Skeletal muscle tissue (tissue), 3 donors: ENCODE measurements at regions not wholly inside any gene's neighbourhood (a gene's known extent, or its start where the extent isn't known, plus 50 kb on each side); places are given as distances from the start of the nearest gene placed in this dataset.

Source experiments
- H3K27ac ChIP-seq: one replicate; pipeline ENCODE4 v1.7.0; 2013; ENCODE audit warnings: mild to moderate bottlenecking, low read depth, low read length, inconsistent platforms
- H3K27me3 ChIP-seq, 3 donors: one replicate each; pipeline ENCODE4 v1.7.0; 2013; ENCODE audit warnings: low read length in 3 of 3; ENCODE audit not compliant: control insufficient read depth in 3 of 3, insufficient read depth in 3 of 3
- H3K36me3 ChIP-seq, 3 donors: one replicate each; pipeline ENCODE4 v1.7.0; 2013; ENCODE audit warnings: low read length in 3 of 3; ENCODE audit not compliant: control insufficient read depth in 3 of 3, insufficient read depth in 3 of 3
- H3K4me1 ChIP-seq, 3 donors: one replicate each; pipeline ENCODE4 v1.7.0; 2013; ENCODE audit warnings: low read length in 3 of 3, mild to moderate bottlenecking in 3 of 3; ENCODE audit not compliant: control insufficient read depth in 3 of 3, insufficient read depth in 3 of 3
- H3K4me3 ChIP-seq, 3 donors: one replicate each; pipeline ENCODE4 v1.7.0; 2013; ENCODE audit warnings: low read length in 3 of 3
- H3K9ac ChIP-seq, 3 donors: one replicate each; pipeline ENCODE4 v1.7.0; 2013; ENCODE audit warnings: low read length in 3 of 3, mild to moderate bottlenecking in 3 of 3, moderate library complexity in 2 of 3, low read depth in 1 of 3
- H3K9me3 ChIP-seq, 3 donors: one replicate each; pipeline ENCODE4 v1.7.0; 2013; ENCODE audit warnings: low read length in 3 of 3; ENCODE audit not compliant: control insufficient read depth in 3 of 3
- donor health status: Osteomylitis.

DNA sequence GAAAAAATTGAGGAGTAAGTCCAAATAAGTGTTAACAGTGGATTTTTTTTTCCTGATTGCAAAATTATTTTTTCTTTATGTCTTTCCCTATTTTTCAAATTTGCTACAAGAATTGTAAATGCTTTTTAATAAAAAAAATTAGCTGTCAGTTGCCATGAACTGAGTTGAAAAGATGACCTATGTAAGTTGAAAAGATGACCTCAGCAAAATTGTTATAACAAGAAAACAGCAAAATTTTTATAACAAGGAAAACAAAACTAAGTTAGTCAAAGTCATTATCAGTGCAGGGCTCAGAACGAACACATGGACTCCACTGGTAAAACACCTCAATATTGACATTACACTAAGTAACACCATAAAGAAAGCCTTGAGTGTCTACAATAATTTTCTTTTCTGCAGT lies 207.0 kb upstream of the HDDC2 start:
- Histone ChIP-seq H3K36me3 (no peaks in the 10 kb centered on the region), H3K27me3 (no peaks in the 10 kb centered on the region), H3K9ac (no peak overlapping the region), H3K27ac (no peak overlapping the region), H3K9me3 (no peaks in the 10 kb centered on the region), H3K4me3 (no peak overlapping the region), H3K4me1 (peaks cover 0 to 2% (median 0%) of the 10 kb centered on the region in 3 donors)

DNA sequence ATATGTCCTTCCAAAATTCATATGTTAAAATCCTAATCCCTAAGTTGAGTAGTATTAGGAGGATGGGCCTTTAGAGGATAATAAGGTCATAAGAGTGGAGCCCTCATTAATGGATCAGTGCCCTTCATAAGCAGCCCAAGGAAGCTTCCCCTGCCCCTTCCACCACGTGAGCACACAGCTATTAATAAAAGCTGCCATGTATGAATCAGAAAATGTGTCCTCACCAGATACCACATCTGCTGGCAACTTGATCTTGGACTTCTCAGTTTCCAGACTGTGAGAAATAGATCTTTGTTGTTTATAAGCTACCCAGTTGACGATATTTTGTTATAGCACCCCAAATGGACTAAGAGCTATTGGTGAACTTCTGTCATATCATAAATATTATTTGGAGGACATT lies 207.7 kb upstream of the HDDC2 start:
- no peaks in the 10 kb centered on the region for H3K36me3 ChIP-seq
- no peak overlapping the region for H3K9ac ChIP-seq
- H3K27me3 ChIP-seq = no peaks in the 10 kb centered on the region
- no peaks in the 10 kb centered on the region for H3K9me3 ChIP-seq
- peaks cover 0 to 2% (median 0%) of the 10 kb centered on the region in 3 donors for H3K4me1 ChIP-seq
- no peak overlapping the region for H3K27ac ChIP-seq
- H3K4me3 ChIP-seq = no peak overlapping the region

DNA sequence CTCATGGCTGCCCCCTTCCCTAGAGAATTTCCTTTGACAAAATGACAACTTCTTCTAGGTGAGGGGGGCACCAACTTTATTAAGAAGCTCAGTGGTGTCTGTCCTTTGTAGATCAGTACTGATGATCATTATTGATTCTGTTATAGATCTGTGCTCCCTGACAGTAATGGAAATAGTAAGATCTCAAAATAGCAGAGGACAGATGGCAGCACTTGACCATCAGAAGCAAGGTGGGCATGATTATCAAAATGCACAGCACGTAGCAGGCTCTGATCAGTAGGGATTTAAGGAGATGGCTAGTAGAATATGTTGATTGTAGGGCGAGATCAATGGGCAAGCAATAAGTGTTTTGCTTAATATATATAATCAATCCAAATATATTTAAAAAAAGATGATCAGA lies 208.6 kb upstream of the HDDC2 start:
- Histone ChIP-seq H3K4me3 (no peak overlapping the region), H3K4me1 (peaks cover 0 to 2% (median 0%) of the 10 kb centered on the region in 3 donors), H3K36me3 (no peaks in the 10 kb centered on the region), H3K27me3 (no peaks in the 10 kb centered on the region), H3K9ac (no peak overlapping the region), H3K9me3 (no peaks in the 10 kb centered on the region), H3K27ac (no peak overlapping the region)

DNA sequence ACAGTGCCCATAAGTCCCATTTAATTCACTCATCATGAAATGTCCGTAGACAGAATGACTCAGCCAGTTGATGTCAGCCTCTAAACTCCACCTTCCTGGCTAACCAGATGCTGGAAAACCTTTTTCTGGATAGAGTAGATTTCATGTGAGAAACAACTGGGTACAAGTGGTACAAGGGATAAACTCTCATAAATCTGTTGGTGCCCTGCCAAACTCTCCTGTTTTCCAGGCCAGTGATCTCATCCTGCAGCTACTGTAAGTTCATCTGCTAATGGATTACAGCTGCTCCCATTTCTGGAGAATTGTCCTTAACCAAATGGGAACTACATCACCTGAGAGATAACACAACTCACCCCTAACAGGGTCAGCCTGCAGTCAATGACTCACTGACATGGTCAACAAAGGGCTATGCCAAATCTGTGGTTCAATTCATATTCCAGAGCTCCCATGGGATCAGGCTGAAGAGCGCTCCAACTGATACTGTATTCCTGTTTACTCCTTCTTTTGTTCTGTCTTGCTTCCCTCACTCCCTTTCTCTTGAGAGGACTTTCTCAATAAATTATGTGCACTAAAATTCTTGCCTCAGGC lies 210.1 kb upstream of the HDDC2 start:
- Histone ChIP-seq H3K9me3 (peaks cover 0 to 3% (median 0%) of the 10 kb centered on the region in 3 donors), H3K4me3 (no peak overlapping the region), H3K9ac (no peak overlapping the region), H3K36me3 (no peaks in the 10 kb centered on the region), H3K27me3 (no peaks in the 10 kb centered on the region), H3K4me1 (peaks cover 0 to 2% (median 0%) of the 10 kb centered on the region in 3 donors), H3K27ac (no peak overlapping the region)

DNA sequence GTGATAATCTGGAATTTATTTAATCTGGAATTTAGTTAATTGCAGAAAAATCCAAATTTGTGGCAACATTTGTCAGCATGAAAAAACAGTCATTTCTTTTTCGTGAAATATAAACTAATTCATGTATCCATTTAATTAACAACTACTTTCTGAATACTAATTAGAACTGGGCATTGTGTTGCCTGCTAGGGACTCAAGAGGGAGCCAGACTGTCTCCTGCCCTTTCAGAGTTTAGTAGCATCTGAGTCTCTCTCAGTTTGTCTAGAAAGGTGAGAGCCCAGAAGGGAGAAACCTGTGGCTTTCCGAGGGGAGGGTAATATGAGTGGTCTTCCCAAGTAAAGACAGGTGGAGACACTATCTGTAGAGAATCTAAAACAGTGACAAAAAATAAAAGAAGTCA lies 210.9 kb upstream of the HDDC2 start:
- Histone ChIP-seq H3K36me3 (no peaks in the 10 kb centered on the region), H3K27me3 (no peaks in the 10 kb centered on the region), H3K9ac (no peak overlapping the region), H3K9me3 (peaks cover 0 to 3% (median 0%) of the 10 kb centered on the region in 3 donors), H3K4me1 (peaks cover 0 to 2% (median 0%) of the 10 kb centered on the region in 3 donors), H3K27ac (no peak overlapping the region), H3K4me3 (no peak overlapping the region)

DNA sequence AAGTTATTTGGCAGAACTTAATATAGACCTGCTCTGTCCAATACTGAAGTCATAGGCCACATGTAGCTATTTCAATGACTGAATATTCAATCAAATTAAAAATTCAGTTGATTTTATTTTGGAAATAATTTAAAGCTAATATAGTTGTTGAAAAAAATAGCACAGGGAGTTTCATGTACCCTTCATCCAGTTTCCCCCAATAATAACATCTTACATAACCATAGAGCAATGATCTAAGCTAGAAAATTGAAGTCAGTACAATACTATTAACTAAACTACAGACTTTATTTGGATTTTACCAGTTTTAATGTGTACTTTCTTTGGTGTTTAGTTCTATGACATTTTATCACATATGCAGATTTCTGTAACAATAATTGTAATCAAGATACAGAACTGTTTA lies 212.2 kb upstream of the HDDC2 start:
- H3K9me3 ChIP-seq = peaks cover 0 to 3% (median 0%) of the 10 kb centered on the region in 3 donors
- no peaks in the 10 kb centered on the region for H3K4me1 ChIP-seq
- no peak overlapping the region for H3K27ac ChIP-seq
- H3K9ac ChIP-seq = no peak overlapping the region
- no peaks in the 10 kb centered on the region for H3K27me3 ChIP-seq
- no peak overlapping the region for H3K4me3 ChIP-seq
- no peaks in the 10 kb centered on the region for H3K36me3 ChIP-seq

DNA sequence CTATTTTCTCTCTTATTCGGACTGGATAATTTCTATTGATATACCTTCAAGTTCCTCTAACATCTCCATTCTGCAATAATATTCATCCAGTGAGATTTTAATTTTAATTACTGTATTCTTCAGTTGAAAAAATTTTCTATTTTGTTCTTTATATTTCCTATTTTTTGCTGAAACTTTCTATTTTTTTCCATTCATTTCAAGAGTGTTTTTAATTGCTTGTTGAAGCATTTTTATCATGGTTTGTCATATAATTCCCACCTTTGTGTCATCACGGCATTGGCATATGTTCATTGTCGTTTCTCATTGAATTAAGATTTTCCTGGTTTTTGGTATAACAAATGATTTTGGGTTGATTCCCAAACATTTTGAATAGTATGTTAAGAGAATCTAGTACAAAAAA lies 214.9 kb upstream of the HDDC2 start:
- no peak overlapping the region for H3K4me3 ChIP-seq
- no peaks in the 10 kb centered on the region for H3K36me3 ChIP-seq
- H3K9ac ChIP-seq = no peak overlapping the region
- H3K9me3 ChIP-seq = peaks cover 0 to 3% (median 0%) of the 10 kb centered on the region in 3 donors
- H3K4me1 ChIP-seq = no peaks in the 10 kb centered on the region
- H3K27ac ChIP-seq = no peak overlapping the region
- H3K27me3 ChIP-seq = no peaks in the 10 kb centered on the region

DNA sequence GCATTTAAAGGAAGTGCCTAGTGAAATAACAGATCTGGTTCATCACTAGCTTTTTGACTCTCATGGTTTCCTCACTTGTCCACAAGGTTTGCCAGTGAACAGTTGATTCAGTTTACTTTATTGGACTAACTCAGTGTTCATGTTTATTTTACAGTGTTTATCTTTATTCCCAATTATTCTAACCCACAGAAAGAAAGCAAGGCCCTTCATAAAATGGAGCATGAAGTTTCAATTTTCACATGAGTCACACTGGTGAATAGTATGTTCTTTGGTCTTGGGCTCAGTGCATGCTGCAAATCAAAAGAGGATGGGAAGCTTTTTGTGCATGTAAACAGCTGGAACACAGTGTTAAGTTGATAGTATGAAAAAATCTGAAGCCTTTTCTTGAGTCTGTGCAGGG lies 217.6 kb upstream of the HDDC2 start:
- Histone ChIP-seq H3K9ac (no peak overlapping the region), H3K36me3 (no peaks in the 10 kb centered on the region), H3K9me3 (peaks cover 0 to 3% (median 0%) of the 10 kb centered on the region in 3 donors)

DNA sequence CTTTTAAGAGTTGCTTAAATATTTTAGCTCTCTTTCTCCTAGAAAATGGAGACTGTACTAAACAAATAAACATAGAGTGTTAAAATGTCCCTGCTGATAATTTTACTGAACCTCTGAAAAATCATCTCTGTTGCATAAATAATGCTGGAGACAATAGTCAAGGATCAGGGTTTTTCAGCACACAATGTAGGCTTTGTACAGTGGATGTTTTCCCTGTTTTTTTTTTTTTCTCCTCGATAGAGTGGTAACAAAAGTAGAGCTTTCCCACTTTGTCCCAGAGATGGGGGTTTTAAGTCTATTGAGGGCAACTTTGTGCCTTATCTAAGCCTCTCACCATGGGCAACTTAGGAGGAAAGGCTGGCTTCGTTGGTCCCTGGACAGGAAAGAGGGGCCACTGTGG lies 222.6 kb upstream of the HDDC2 start:
- Histone ChIP-seq H3K9me3 (no peaks in the 10 kb centered on the region), H3K4me3 (no peak overlapping the region), H3K9ac (no peak overlapping the region), H3K36me3 (no peaks in the 10 kb centered on the region), H3K27ac (no peak overlapping the region), H3K27me3 (no peaks in the 10 kb centered on the region), H3K4me1 (no peaks in the 10 kb centered on the region)

More for the DNA sequence above, 217.6 kb upstream of the HDDC2 start:
- H3K27ac ChIP-seq = no peak overlapping the region
- H3K4me3 ChIP-seq = no peak overlapping the region
- H3K27me3 ChIP-seq = no peaks in the 10 kb centered on the region
- H3K4me1 ChIP-seq = no peaks in the 10 kb centered on the region

DNA sequence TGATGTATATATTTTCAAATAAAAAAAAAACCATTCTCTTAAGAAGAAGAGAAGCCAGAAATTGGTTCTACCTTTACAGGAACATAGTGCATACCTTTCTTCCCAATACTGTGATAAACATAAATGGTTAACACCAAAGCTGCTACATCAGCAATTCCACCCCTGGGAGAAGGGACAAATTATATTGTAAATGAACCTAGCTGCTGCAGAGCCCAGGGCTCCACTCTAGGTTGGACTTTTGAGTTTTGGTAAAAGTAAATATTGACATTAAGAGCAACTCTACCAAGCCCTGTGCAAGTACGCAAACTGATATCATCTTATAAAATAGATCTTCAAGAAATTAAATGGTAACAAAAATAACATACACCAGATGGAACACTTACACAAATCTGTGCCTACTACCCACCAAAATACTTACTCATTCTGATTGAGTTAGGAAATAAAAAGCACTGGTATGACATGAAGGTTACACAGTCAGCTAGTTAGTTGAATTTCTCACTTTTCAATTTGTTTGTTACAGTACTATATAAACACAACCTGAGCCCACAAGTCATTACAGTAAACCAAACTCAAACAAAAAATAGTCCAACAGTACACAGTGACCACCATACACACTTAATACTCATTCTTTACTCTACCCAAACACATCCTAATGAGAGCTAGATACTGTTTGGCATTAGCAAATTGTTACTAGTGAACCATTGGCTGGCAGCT lies 223.3 kb upstream of the HEY2 start:
- Histone ChIP-seq H3K36me3 (no peaks in the 10 kb centered on the region), H3K27ac (no peak overlapping the region), H3K9me3 (no peaks in the 10 kb centered on the region), H3K4me3 (no peak overlapping the region), H3K27me3 (no peaks in the 10 kb centered on the region), H3K4me1 (no peaks in the 10 kb centered on the region), H3K9ac (no peak overlapping the region)
